GM12878 (cell line): ENCODE measurements at regions not wholly inside any gene's neighbourhood (a gene's known extent, or its start where the extent isn't known, plus 50 kb on each side); places are given as distances from the start of the nearest gene placed in this dataset.

Experiments
- ATAC-seq: fragments of 200-7000 bp; cut with Tn5 transposase; 3 replicates; pipeline ENCODE4 v1.9.1; 2020; ENCODE audit warnings: mild to moderate bottlenecking, moderate library complexity
- BruUV-seq: library from RNA; stranded (reverse); fragments of 400-500 nt; replicated peaks from 2 replicates; lab custom pipeline; 2021; lab: Mats Ljungman, UMichigan
- CTCF ChIA-PET: fragments of 300-600 bp; sonication (Branson Sonifier 250); formaldehyde crosslinking; extraction: SDS; loops from one replicate; lab custom pipeline; 2021; ENCODE audit warnings: inconsistent platforms; lab: Yijun Ruan, JAX
- POLR2A ChIA-PET: fragments of 350-600 bp; formaldehyde crosslinking; extraction: SDS; loops from one replicate; lab custom pipeline; 2021; ENCODE audit warnings: inconsistent platforms; lab: Charles Lee
- RAD21 ChIA-PET: fragments of 300-600 bp; sonication (Branson Sonifier 250); formaldehyde crosslinking; loops from one replicate; lab custom pipeline; 2023; ENCODE audit warnings: antibody characterized with exemption; ENCODE audit not compliant: unreplicated experiment; lab: Charles Lee
- SMC1A ChIA-PET: fragments of 300-600 bp; sonication (Branson Sonifier 250); formaldehyde crosslinking; loops from one replicate; lab custom pipeline; 2023; ENCODE audit not compliant: unreplicated experiment, uncharacterized antibody; lab: Charles Lee
- DNase-seq: peaks from one replicate; pipeline ENCODE4 v3.0.0-alpha.2; 2011; ENCODE audit warnings: low read depth, low spot score
- FAIRE-seq: peaks from 3 replicates; lab custom pipeline; 2011; peaks lifted over from hg19 to GRCh38; lab: Jason Lieb, UNC
- H2AFZ ChIP-seq: 2 replicates; pipeline ENCODE4 v1.6.0; 2011; ENCODE audit warnings: low read depth, low read length, control low read depth; ENCODE audit not compliant: control insufficient read depth
- H3K27ac ChIP-seq: 2 replicates; pipeline ENCODE4 v1.5.1; 2011; ENCODE audit warnings: control low read depth; ENCODE audit not compliant: control insufficient read depth, insufficient read depth
- H3K27me3 ChIP-seq, 2 experiments: replicated peaks in 1 of 2; 2 replicates each; pipeline versions ENCODE4 v1.6.0 to v1.6.1; 2011; ENCODE audit warnings: low read length in 1 of 2; ENCODE audit not compliant: control insufficient read depth in 2 of 2, insufficient read depth in 2 of 2
- H3K36me3 ChIP-seq, 2 experiments: 2 replicates each; pipeline ENCODE4 v1.5.1; 2011; ENCODE audit warnings: low read length in 1 of 2; ENCODE audit not compliant: control insufficient read depth in 2 of 2, insufficient read depth in 2 of 2
- H3K4me1 ChIP-seq: 2 replicates; pipeline ENCODE4 v1.6.1; 2011; ENCODE audit warnings: mild to moderate bottlenecking, low read length, moderate library complexity, mixed read lengths; ENCODE audit not compliant: control insufficient read depth, insufficient read depth
- H3K4me2 ChIP-seq: 2 replicates; pipeline ENCODE4 v1.6.0; 2011; ENCODE audit warnings: control low read depth; ENCODE audit not compliant: control insufficient read depth, insufficient read depth
- H3K4me3 ChIP-seq: fragments of 200-600 bp; sonication (generic); 2 replicates; pipeline ENCODE4 v1.5.1; 2016
- H3K79me2 ChIP-seq: 2 replicates; pipeline ENCODE4 v1.6.0; 2011; ENCODE audit warnings: low read length; ENCODE audit not compliant: control insufficient read depth, insufficient read depth
- H3K9ac ChIP-seq: 2 replicates; pipeline ENCODE4 v1.8.0; 2011; ENCODE audit warnings: low read length, control low read depth, mixed read lengths; ENCODE audit not compliant: control insufficient read depth, insufficient read depth
- H3K9me3 ChIP-seq: replicated peaks from 3 replicates; pipeline ENCODE4 v1.5.1; 2011; ENCODE audit warnings: mild to moderate bottlenecking, low read length; ENCODE audit not compliant: control insufficient read depth, insufficient read depth
- H4K20me1 ChIP-seq: 2 replicates; pipeline ENCODE4 v1.6.0; 2011; ENCODE audit not compliant: control insufficient read depth, insufficient read depth
- CBFB ChIP-seq: IDR thresholded peaks from 2 replicates; pipeline ENCODE4 v1.6.1; 2016; ENCODE audit warnings: antibody characterized with exemption, low read depth
- CTCF ChIP-seq, 3 experiments: IDR thresholded peaks in 2 of 3; conservative IDR thresholded peaks in 1 of 3; 2 replicates each; pipeline ENCODE4 v1.5.1; 2011; ENCODE audit warnings: low read depth in 3 of 3, low read length in 3 of 3, mild to moderate bottlenecking in 3 of 3, control low read depth in 2 of 3, moderate library complexity in 2 of 3, inconsistent platforms in 1 of 3, mixed read lengths in 1 of 3; ENCODE audit not compliant: control insufficient read depth in 2 of 3, insufficient read depth in 1 of 3; ENCODE audit errors: extremely low read depth in 1 of 3
- E2F8 ChIP-seq: fragments of 450-650 bp; IDR thresholded peaks from 2 replicates; pipeline ENCODE4 v1.6.1; 2018; ENCODE audit warnings: mild to moderate bottlenecking, low read depth, moderate library complexity; ENCODE audit not compliant: partially characterized antibody
- E4F1 ChIP-seq: fragments of 450-650 bp; IDR thresholded peaks from 2 replicates; pipeline ENCODE4 v1.6.1; 2018; ENCODE audit warnings: borderline replicate concordance, mild to moderate bottlenecking; ENCODE audit not compliant: partially characterized antibody
- ELK1 ChIP-seq: IDR thresholded peaks from 2 replicates; pipeline ENCODE4 v1.6.1; 2012; ENCODE audit warnings: low read depth, low read length, improper control_type of control experiment
- IKZF2 ChIP-seq, 2 experiments: fragments of 450-650 bp; IDR thresholded peaks; 2 replicates each; pipeline ENCODE4 v1.6.1; 2017; ENCODE audit warnings: mild to moderate bottlenecking in 2 of 2, moderate library complexity in 2 of 2
- MEF2B ChIP-seq: fragments of 450-650 bp; IDR thresholded peaks from 2 replicates; pipeline ENCODE4 v1.6.1; 2018; ENCODE audit warnings: mild to moderate bottlenecking, moderate library complexity; ENCODE audit not compliant: partially characterized antibody, poor library complexity, severe bottlenecking
- MYB ChIP-seq: fragments of 150-350 bp; IDR thresholded peaks from 2 replicates; pipeline ENCODE4 v1.6.1; 2014; ENCODE audit warnings: mild to moderate bottlenecking, low read depth, low read length, borderline replicate concordance
- MYC ChIP-seq: IDR thresholded peaks from 2 replicates; pipeline ENCODE4 v1.6.1; 2011; ENCODE audit warnings: mild to moderate bottlenecking, low read length, moderate library complexity, inconsistent platforms; ENCODE audit not compliant: insufficient read depth, insufficient replicate concordance, insufficient read length, severe bottlenecking
- NR2C1 ChIP-seq: fragments of 450-650 bp; IDR thresholded peaks from 2 replicates; pipeline ENCODE4 v1.6.1; 2017; ENCODE audit warnings: antibody characterized with exemption, mild to moderate bottlenecking, moderate library complexity
- NR2C2 ChIP-seq: IDR thresholded peaks from 2 replicates; pipeline ENCODE4 v1.6.1; 2011; ENCODE audit warnings: borderline replicate concordance, low read depth; ENCODE audit not compliant: control insufficient read depth, insufficient read length
- RAD21 ChIP-seq: IDR thresholded peaks from 2 replicates; pipeline ENCODE4 v1.6.1; 2011; ENCODE audit warnings: mild to moderate bottlenecking, low read depth, low read length, moderate library complexity; ENCODE audit not compliant: insufficient read depth
- SMC3 ChIP-seq: IDR thresholded peaks from 2 replicates; pipeline ENCODE4 v1.6.1; 2011; ENCODE audit warnings: low read length, improper control_type of control experiment, borderline replicate concordance
- SUZ12 ChIP-seq: fragments of 200-600 bp; sonication (generic); IDR thresholded peaks from one replicate; pipeline ENCODE4 v1.6.1; 2018; ENCODE audit warnings: antibody characterized with exemption, mild to moderate bottlenecking; ENCODE audit not compliant: unreplicated experiment
- WGBS: methylation state at CpG from one replicate; pipeline ENCODE4 v1.1.6; 2016; ENCODE audit warnings: low lambda C conversion rate; ENCODE audit not compliant: insufficient replicate concordance, insufficient coverage; ENCODE audit errors: missing lambda C conversion rate; 5-methylcytosine and 5-hydroxymethylcytosine counted together
- in situ Hi-C: fragments of 300-500 bp; cut with MboI; formaldehyde crosslinking; loops from 9 replicates; pipeline ENCODE4 v1.14.3; 2018; ENCODE audit warnings: mixed read lengths
- intact Hi-C: fragments of 100-400 bp; cut with micrococcal nuclease; formaldehyde crosslinking; loops from one replicate; pipeline ENCODE4 v1.14.2; 2022; ENCODE audit not compliant: unreplicated experiment

GRCh38 chr5:6166698-6167394, 211.5 kb downstream of the MED10 start:
- no peak for FAIRE-seq
- no peak for TF ChIP-seq NR2C2
- TF ChIP-seq MYB = no peak
- TF ChIP-seq SMC3 = peak; percentile 21; the same call in 1 of the 2 replicates
- no peak for TF ChIP-seq NR2C1
- no peak for TF ChIP-seq MYC
- TF ChIP-seq MEF2B = no peak
- TF ChIP-seq IKZF2 (IDR thresholded peaks at IDR 0.05) = no peak
- peak; percentile 47 for TF ChIP-seq RAD21
- no peak for TF ChIP-seq ELK1
- no peak for TF ChIP-seq E2F8
- no peak for TF ChIP-seq SUZ12
- TF ChIP-seq CBFB = no peak
- TF ChIP-seq CTCF (IDR thresholded peaks at IDR 0.05 in 2 of 3, conservative IDR thresholded peaks at IDR 0.05 in 1 of 3; ENCODE audit: control insufficient read depth in 2 of 3, extremely low read depth in 1 of 3, insufficient read depth in 1 of 3, low read depth in 3 of 3, low read length in 3 of 3) = peak in 2 of 3 experiments; percentile 22 to 24; a peak in 3 of 6 replicates
- TF ChIP-seq E4F1 = no peak

More at GRCh38 chr5:6166698-6167394, 211.5 kb downstream of the MED10 start:
- Histone ChIP-seq H3K27me3 (no peaks in the 10 kb centered on the region; a peak in 1 of 4 replicates), H3K79me2 (no peaks in the 10 kb centered on the region), H3K4me2 (no peak overlapping the region), H3K9ac (no peak overlapping the region), H3K36me3 (no peaks in the 10 kb centered on the region), H3K4me3 (no peak overlapping the region), H3K4me1 (no peaks in the 10 kb centered on the region), H4K20me1 (no peaks in the 10 kb centered on the region), H3K9me3 (no peaks in the 10 kb centered on the region), H3K27ac (no peak overlapping the region), H2AFZ (no peak overlapping the region)
- intact Hi-C loops = no loop called here
- ChIA-PET SMC1A (interaction anchor here (0.6 to 1.7 kb wide), 9 partner anchors 40 to 670 kb away, joined by 3 to 4 read pairs (median 3); no protein-coding TSS in a partner anchor), RAD21 (interaction anchor here (0.7 to 1.6 kb wide), 6 partner anchors 107 to 410 kb away, joined by 3 to 7 read pairs (median 3); partner anchors contain the start of gene MED10), CTCF (interaction anchor here (1.0 to 2.2 kb wide), 11 partner anchors 36 to 358 kb away, joined by 3 to 7 read pairs (median 4); no protein-coding TSS in a partner anchor), POLR2A (no interaction called here)
- BruUV-seq = no TSS peak
- ATAC-seq (no peak), DNase-seq (no peak)
- 14% methylated on average over 2 of the region's 2 CpGs for WGBS
- in situ Hi-C loops = no loop called here
